T-helper 2 cell treated with Interferon-gamma antibody and Interleukin-4, amounts not matched to agents 100 ng/mL and 5 ng/mL, for 36 hours (primary cell): ENCODE measurements at regions not wholly inside any gene's neighbourhood (a gene's known extent, or its start where the extent isn't known, plus 50 kb on each side); places are given as distances from the start of the nearest gene placed in this dataset.

ENCODE experiments used
- intact Hi-C: fragments of 100-400 bp; cut with micrococcal nuclease; formaldehyde crosslinking; loops from one replicate; pipeline ENCODE4 v1.15.1; 2023

DNA sequence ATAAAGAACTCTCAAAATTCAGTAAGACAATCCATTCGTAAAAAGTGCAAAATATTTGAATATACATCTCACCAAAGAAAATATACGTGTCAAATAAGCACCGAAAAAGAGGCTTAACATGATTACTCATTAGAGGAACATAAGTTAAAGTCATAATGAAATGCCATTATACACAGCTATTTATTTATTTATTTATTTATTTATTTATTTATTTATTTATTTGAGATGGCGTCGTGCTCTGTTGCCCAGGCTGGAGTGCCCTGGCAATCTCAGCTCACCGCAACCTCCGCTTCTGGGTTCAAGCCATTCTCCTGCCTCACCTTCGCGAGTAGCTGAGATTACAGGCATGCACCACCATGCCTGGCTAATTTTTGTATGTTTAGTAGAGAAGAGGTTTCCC lies 203.6 kb upstream of the UBASH3B start:
- intact Hi-C loops: no loop called here

DNA sequence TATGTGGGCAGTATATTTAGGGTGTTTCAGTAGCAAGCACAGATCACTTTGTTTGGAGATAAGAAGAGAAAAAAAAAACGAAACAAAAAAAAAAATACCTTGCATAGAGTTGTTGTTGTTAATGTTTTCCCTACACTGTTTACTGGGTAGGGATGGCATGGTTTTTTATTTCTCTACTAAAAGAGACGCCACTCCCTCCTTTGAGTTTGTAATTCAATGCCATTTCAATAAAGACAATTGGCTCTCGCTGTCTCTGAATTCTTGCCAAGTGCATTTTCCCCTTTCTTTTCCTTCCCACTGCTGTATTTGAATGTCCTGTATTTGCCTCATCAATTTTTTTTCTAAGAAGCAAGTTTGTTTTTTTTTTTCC lies 213.9 kb upstream of the UBASH3B start:
- intact Hi-C loops: no loop called here

DNA sequence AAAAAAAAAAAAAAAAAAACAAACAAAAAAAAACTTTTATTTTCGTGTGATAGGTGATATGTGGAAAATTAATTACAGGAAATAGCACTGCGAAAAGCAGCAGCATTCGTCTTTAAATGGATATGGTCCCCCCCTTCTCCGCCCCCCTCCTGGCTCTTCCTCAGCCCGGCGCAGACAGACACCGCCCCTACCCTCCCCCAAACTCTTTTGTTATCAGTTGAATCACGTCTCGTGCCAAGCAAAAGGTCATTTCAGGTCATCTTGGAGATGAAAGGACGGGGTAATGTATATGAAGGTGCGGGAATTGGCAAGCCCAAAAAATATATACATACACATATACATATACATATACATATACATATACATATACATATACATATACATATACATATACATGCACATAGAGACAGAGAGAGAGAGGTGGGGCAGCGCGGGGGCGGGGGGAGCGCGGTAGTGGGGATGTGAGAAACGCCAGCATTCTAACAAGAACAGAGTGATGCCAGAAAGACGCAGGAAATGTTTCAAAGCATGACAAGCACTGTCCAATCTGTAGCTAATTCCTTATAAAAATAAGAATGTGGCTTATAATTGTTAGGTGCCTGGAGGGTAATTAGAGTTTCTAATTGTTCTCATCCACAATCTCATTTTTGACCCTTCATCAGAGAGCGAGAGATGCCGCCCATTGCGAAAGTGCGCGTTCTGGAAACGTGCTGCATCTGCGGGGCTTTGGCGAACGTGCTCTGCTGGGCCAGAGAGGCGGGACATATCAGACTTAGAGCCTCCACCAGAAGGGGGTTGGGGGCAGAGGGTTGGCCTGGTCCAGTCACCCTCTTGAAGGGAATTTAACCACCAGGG lies 214.5 kb upstream of the UBASH3B start:
- intact Hi-C loops: no loop called here

DNA sequence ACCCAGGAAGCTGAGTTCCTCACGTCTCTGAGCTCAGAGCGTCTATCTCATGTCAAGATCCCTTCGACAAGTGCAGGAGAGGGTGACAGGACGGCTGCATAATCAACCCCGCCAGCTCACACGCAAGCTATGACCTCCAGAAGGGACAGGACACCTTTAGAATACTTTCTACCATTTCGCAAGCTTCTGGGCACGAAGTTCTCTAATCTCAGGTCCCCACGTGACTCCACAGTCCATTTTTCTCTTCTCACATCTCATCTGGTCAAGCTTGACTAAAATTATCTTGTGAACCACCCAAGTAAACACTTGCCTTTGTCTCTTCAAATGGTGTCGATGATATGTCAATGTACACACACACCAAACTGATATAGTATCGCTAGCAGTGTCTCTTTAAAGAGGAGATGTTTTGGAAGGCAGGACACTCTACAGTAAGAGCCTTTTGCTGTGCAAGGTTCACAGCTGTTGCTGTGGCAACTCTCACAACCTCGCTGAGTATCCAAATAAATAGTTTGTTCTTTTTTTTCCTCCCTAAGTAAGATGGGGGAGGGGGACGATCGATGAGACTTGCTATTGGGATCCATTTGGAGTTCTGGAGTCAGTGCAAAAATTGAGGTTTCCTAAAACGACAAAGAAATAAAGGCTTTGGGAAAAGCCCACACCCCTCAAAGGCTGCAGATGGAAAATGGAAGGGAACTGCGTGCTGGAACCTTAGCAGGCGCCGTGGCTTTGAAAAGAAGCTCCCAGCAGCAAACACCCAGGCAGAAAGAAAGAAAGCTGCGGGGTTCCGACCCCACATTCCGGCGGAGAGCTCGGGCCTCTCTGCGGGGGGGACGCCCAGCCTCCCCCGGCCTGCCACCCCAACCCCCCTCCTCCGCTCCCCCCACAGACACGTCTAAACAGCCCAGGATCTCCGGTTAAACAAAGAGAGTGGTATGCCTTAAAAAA lies 215.4 kb upstream of the UBASH3B start:
- intact Hi-C loops: no loop called here

DNA sequence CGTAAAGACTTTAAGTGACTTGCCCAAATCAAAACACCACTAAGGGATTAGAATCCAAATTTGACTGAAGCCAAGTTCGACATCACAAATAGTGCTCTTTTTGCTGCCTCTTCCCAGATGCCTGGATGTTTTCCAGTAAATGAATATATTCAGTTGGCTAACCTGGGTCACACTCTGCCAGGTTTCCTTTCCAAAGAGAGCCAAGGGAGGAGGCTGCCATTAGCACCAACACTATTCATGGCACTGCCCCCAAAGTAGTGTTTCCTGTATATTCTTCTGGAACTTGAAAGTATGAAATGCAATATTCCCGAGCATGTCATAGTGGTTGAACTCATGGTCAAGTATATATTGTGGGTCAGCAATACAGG lies 219.3 kb upstream of the UBASH3B start:
- intact Hi-C loops: no loop called here

DNA sequence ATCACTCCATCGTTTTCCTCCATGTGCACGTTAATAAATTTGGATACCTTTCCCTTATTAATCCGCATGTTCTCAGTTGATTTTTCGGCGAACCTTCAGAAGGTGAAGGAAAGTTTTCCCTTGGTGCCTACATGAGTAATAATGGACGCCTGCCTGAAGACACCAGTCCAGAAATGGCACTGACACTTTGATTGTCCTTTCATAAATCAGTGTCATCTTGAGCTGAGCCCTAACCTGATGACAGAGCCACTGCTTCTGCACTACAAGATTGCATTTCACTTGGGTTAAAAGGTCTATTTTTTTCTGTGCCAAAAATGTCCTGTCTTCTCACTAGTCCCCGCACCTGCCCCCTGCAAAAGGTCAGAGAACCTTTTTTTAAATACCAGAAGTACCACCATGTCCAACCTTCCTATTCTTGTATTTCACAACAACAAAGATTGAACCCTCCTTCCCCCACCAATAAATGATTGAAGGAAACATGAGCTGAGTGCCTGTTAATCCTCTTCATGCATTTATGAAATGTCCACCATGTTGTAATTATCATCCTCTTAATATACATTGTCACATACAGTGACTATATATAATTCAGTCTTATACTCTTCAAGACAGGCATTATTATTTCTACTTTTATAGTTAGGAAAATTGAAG lies 219.9 kb upstream of the UBASH3B start:
- intact Hi-C loops: no loop called here

DNA sequence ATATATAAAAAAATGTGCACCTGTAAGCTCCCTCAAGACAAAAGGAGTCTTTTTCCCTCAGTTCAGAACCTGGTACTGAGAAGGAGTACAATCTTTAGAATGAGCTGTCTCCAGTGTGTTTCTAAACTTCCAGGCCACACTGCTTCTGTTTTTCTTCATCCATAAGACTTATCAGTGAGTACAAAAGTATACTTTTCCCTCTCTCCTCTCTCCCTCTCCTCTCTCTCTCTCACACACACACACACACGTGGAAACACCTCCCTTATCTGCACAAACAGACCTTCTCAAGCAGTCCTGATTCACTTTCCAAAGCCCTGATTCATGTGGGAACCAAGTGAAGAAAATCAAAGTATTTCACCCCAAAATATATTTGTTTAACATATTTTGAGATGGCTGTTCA lies 220.7 kb upstream of the UBASH3B start:
- intact Hi-C loops: no loop called here

DNA sequence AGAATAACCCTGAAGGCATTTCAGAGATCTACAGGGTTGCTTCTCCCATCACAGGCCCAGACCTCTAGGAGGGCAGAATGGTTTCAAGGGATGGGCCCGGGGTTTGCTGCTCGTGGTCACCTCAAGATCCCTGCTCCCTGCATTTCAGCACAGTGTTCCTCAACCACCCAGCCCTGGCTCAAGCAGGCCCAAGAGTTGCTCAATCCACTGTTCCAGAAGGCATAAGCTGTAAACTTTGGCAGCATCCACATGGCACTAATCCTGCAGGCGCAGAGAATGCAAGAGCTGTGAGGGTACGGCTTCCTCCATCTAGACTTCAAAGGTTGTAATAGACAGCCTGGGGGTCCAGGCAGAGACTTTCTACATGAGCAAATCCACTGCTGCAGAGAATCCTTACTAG lies 225.0 kb upstream of the UBASH3B start:
- intact Hi-C loops: no loop called here

DNA sequence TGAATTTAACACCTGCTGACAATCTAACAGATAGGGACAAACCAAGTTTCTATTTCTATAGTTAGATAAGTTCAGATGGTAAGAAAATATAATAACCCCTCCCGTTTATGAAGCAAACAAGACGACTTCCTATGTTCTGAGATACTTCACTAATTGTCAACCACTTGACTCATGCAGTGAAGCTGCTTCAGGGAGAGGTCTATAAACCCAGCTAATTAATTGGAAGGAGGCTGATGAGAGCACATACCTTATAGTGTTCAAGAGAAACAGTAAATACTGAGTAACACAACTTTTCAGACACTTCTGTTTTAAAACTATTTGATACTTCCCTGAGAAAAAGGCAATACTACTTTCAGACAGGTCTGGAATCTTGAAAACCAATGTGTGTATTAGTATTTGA lies 229.4 kb upstream of the UBASH3B start:
- intact Hi-C loops: no loop called here

DNA sequence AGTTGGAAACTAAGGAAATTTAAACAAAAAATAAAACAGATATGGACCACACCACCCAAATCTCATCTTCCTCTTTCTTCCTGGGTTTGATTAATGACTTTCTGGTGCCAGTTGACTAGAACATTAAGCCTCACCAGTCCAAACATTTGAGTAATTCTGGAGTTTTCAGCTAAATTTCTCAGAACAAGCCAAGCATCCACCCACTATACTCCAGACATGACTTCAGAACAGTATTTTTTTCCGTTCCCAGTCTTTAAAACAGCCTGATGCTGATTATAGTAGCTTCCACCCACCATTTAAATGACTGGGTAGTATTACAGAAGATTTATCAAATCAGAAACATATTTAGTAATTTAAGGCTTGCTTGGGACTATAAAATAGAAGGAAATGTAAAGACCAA lies 230.9 kb upstream of the UBASH3B start:
- intact Hi-C loops: no loop called here

DNA sequence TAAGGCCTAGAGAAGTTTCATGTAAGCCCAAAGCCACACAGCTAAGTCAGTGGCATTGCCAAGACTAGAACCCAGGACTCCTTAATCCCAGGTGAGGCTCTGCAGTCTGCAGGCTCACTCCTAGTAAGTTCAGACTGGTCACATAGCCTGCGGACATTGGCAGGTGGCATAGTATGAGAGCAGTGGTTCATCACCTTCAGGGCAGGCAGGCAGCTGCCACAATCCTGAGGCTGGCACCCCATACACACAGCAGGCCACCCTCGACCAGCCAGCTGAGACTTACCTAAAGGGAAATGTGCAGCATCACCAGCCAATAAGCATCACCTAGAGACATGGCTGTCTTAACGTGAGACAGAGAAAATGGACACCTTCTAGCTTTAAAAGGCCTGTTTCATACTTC lies 231.6 kb upstream of the UBASH3B start:
- intact Hi-C loops: no loop called here

DNA sequence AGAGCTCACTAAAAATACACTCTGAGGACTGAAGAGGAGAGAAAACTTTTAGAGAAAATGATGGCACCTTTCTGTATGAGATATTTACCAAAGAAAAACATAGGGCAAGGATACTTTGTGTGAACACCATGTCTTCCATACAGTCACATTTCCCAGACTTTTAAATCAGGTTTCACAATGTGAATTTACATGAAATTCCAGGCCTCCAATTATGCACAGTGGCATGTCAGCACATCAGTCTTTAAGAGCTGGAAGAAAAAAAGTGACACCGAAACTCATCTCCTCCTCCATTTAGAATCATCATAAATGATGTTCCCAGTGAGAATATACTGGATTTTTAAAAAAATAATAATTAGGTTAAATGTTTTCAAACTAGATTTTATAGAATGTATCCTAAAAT lies 232.2 kb upstream of the UBASH3B start:
- intact Hi-C loops: no loop called here

DNA sequence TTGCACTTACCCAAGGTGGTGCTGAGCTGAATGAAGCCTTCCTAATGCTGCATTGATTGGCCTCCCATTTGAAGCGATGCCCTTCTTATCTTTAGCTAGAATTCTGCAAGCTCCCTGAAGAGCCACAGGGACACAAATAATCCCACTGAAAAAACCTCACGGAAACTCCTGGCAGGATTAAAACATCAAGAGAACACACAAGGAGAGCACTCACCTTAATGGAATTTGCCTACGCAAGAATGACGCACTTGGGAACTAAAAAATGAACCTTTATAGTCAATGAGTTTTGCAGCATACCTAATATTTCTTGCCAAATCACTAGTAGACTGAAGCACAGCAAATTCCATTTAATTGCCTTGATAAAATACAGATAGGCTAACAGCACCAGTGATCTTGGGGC lies 232.8 kb upstream of the UBASH3B start:
- intact Hi-C loops: no loop called here

DNA sequence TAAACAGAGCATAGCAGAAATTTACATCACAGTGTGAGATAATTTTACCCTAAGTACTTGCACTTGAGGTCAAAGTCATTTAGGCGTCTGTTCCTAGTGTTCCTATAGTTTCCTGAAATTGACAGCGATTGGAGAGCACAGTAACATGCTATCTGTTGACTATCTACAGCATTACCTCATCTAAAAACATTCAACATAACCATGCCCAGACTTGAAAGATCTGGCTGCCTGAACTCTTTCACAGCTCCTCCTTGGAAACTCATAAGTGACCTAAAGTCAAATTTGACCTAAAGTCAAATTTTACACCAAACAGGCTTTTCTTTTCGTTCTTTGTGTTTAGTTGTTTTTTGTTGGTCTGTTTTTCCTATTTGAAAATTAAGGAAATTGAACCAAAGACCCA lies 233.8 kb upstream of the UBASH3B start:
- intact Hi-C loops: no loop called here

DNA sequence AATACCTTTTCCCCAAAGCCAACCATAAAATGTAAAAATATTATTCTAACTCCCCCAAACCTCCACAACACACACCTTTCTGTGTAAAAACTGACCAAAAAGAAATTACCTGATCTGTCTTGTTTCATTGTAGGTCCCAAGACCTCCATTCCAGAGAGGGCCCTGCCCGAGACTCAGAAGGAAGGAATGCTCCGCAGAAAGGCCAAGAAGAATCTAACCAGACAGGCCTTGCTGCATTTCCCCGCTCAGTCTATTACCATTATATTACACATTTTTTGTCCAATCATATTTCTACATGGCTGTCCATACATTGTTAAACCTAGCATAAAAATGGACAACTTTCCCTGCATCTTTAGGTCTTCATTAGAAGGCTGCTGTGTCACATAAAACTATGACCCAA lies 237.5 kb upstream of the UBASH3B start:
- intact Hi-C loops: no loop called here

DNA sequence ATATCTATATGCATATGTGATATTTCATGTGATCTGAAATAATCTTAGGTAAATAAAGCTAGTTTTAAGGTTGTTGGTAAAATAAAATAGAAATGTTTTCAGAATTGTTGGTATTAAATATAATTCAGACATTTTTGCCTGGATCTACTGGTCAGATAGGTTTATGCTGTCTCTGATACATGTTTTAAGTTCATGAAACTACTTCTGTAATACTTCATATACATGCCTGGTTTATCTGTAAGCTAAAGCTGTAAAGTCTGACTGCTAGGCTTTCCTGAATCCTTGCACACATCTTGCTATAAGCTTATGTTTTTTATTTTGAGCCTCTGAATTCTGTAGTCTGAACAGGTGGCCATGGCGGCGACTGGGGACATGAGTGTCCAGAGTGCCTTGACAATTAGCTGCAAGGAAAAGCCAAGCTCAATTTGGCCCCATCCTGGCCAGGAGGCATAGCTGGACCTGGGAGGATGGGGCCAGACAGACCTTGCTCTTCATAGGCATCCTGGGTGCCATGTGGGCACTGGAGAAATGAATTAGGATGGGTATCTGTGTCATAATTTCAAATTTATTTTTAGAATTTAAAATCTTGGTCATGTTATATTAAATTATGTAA lies 241.0 kb upstream of the UBASH3B start:
- intact Hi-C loops: no loop called here

DNA sequence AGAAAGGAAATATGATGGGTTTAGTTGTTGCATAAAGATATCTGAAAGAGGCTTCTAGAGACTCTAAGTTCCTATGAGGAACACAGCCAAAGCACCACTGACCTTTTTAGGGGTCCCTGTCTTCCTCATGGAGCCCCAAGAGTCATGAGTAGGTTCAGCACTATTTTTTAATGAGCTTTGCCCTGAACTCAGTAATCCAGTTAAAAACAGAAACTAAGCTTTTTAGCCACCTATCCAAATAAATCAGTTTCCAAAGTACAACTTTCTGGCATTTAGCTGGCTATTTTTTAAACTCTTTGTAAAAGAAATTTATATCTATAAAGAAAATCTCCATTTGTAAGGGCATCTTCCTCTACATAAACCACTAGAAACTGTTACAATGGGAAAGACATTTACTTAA lies 241.8 kb upstream of the UBASH3B start:
- intact Hi-C loops: no loop called here

DNA sequence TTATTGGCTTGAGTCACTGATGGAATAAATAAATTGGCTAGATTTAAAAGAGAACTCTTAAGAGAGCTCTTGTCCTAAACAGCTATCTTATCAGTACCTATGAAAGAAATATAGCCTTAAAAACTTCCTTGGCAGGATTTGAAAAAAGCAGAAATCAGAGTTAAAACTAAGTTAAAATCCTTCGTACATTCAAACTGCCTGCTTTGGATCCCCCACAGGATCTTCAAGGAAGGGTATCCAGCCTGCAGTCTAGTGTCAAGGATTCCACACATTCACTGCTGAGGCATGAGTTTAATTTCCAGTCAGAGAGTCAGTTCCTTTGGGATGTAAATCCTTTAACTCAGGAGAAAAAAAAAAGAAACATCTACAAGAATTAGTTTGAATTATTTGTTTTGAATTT lies 242.9 kb upstream of the UBASH3B start:
- intact Hi-C loops: no loop called here

DNA sequence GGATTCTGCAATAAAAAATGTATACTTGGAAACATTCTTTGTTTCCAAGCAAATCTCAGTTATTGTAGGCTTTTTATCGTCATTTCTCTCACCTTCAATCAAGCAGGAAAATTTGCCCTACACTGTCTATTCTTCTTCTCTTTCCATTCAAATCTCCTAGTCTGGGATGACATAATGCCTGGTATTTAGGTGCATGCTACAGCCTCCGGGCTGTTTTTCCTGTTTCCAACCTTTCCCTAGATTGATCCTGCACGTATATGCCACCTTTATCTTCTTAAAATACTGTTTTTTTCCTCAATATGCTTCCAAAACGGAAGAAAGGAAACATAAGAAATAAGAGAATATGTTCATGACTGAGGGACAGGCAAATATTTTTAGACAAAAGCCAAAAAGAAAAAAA lies 249.1 kb upstream of the UBASH3B start:
- intact Hi-C loops: no loop called here

DNA sequence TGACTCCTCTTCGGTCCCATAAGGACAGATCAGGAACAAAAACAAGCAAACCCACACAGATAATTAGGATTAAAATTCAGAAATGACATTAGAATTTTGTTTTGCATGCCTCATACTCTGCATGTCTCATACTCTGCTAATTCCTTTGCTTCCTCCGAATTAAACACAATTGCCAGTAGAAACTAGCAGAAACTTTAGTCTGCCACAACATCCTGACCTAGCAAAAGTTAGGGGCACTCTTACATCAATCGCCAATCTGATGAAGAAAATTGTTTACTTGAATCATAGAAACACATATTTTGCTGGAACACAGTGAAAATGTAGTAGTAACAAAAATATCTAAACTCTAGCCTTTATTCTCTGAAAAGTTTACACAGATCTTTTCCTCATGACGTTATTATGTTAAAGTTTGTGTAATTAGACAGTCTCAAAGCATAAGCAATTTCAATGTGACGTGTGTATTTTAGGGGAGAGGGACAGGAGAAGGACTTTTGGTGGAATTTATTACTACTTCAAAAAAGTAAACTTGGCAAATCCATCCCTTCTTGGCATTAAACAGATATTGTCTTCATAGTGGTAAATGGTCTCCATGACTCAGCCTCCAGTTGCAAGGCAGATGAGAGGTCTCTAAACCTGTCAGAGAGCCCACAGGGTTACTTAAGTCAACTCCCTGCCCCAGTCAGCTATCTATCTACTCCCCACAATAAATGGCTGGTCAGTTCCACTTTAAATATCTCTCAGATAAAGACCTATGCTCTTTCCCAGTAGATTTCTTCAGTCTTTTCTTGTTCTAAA lies 249.8 kb upstream of the UBASH3B start:
- intact Hi-C loops: no loop called here

DNA sequence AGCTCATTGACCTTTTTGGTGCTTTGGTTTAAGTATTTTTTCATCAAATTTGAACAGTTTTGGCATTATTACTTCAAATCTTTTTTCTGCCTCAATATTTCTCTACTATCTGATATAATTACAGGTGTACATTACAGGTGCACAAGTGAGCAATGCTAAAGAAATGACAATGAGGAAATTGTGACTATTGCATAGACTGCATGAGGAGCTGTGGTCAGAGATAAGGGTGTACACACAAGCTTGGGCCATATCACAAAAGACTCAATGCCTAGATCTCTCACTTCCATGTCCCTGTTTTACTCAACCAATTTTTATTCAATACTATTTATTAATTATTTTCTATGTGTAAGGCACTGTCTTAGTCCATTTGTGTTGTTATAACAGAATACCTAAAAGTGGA lies 251.0 kb upstream of the UBASH3B start:
- intact Hi-C loops: no loop called here
